WERI-Rb-1 (cell line): ENCODE measurements at regions not wholly inside any gene's neighbourhood (a gene's known extent, or its start where the extent isn't known, plus 50 kb on each side); places are given as distances from the start of the nearest gene placed in this dataset.

Source experiments
- DNase-seq: peaks from one replicate; pipeline ENCODE4 v3.0.0-alpha.2; 2020
- H3K27ac ChIP-seq: fragments of 250-450 bp; sonication (Bioruptor Pico); 2 replicates; pipeline ENCODE4 v1.5.1; 2020; ENCODE audit warnings: mild to moderate bottlenecking, moderate library complexity
- H3K27me3 ChIP-seq: fragments of 250-450 bp; sonication (Bioruptor Pico); 2 replicates; pipeline ENCODE4 v1.5.1; 2021; ENCODE audit warnings: mild to moderate bottlenecking, low read depth, moderate library complexity; ENCODE audit not compliant: insufficient read depth, severe bottlenecking
- H3K36me3 ChIP-seq: fragments of 250-450 bp; sonication (Bioruptor Pico); 2 replicates; pipeline ENCODE4 v1.5.1; 2020; ENCODE audit warnings: mild to moderate bottlenecking, moderate library complexity
- H3K4me3 ChIP-seq: 2 replicates; pipeline ENCODE4 v1.5.1; 2011; ENCODE audit warnings: low read depth, mild to moderate bottlenecking, control low read depth, low read length
- H3K9me3 ChIP-seq: fragments of 250-450 bp; sonication (Bioruptor Pico); 2 replicates; pipeline ENCODE4 v1.5.1; 2021; ENCODE audit warnings: mild to moderate bottlenecking, moderate library complexity; ENCODE audit not compliant: severe bottlenecking
- TF ChIP-seq, protein P1 (sequence below): IDR thresholded peaks from 2 replicates; pipeline ENCODE4 v1.5.1; 2011; ENCODE audit warnings: low read depth, mild to moderate bottlenecking, control low read depth, inconsistent platforms, low read length

DNA sequence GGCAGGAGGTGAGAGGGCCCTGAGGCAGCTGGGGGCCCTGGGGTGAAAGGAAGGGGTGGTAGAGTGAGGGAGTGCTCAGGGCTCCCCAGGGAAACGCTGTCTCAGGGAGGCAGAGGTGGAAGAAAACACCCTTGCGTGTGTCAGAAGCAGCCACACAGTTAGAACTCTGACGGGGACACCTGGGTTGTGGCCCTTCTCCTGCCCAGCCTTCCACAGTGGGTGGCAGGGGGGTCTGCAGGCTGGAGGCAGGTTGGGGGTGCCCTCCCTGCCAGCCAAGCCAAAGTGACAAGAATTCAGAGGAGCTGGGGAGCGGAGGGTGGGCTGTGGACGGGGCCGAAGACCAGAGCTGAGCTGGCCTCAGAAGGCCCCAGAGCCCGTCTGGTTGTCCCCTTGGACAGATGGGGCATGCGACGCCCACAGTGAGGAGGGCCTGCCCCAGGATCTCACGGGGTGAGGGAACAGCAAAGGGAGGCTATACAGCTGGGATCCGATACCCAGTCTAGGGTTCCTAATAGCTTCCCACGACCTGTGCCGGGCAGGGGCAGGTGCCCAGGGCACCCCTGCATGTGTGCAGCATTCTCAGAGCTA lies 105.2 kb upstream of the ADRA2C start:
- Histone ChIP-seq H3K9me3 (no peaks in the 10 kb centered on the region), H3K27me3 (no peaks in the 10 kb centered on the region), H3K36me3 (no peaks in the 10 kb centered on the region), H3K27ac (0 out of 2 replicates have a peak overlapping the region, but pooled peaks have one; percentile 18), H3K4me3 (no peak overlapping the region)
- TF ChIP-seq, protein P1, sequence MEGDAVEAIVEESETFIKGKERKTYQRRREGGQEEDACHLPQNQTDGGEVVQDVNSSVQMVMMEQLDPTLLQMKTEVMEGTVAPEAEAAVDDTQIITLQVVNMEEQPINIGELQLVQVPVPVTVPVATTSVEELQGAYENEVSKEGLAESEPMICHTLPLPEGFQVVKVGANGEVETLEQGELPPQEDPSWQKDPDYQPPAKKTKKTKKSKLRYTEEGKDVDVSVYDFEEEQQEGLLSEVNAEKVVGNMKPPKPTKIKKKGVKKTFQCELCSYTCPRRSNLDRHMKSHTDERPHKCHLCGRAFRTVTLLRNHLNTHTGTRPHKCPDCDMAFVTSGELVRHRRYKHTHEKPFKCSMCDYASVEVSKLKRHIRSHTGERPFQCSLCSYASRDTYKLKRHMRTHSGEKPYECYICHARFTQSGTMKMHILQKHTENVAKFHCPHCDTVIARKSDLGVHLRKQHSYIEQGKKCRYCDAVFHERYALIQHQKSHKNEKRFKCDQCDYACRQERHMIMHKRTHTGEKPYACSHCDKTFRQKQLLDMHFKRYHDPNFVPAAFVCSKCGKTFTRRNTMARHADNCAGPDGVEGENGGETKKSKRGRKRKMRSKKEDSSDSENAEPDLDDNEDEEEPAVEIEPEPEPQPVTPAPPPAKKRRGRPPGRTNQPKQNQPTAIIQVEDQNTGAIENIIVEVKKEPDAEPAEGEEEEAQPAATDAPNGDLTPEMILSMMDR, result no peak
- DNase-seq, result peak; percentile 57

DNA sequence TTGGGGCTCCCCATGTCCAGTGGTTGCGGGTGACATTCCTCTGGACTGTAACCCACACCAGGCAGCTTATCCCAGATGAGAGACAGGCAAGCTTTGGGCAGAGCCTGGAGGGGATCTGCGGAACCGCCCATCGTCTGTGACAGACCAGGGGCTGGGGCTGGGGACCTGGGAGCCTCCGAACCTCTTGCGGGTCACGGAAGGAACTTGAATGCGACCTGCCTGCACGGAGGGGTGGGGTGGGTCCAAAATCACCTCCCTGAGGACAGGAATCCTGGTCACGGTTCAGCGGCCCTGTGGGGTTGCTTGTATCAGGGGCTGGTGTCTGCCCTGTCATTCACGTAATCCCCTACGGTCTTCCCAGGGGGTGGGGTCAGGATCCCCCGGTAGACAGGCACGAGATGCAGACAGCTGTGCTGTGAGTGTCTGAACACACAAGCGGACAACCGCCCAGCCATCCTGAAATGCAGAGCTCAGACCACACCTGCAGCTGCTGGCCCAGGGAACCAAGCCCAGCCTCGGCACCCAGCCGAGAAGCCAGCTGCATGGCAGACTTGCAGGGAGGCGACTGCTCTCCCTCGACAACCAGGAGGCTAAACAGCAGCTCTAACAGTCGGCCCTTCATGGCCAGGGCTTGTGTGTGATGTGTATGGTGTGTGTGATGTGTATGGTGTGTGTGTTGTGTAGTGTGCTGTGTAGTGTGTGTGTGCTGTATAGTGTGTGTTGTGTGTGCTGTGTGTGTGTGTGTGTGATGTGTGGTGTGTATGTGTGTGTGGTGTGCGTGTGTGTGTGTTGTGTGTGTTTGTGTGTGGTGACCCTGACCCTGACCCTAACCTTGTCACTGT lies 105.9 kb upstream of the ADRA2C start:
- 0 out of 2 replicates have a peak overlapping the region, but pooled peaks have one; percentile 18 for H3K27ac ChIP-seq
- H3K4me3 ChIP-seq, result no peak overlapping the region
- TF ChIP-seq, protein P1, result no peak
- peak; percentile 75 for DNase-seq
- no peaks in the 10 kb centered on the region for H3K27me3 ChIP-seq
- no peaks in the 10 kb centered on the region for H3K9me3 ChIP-seq
- no peaks in the 10 kb centered on the region for H3K36me3 ChIP-seq

GRCh38 chr4:3659131-3659530 lies 107.1 kb upstream of the ADRA2C start:
- TF ChIP-seq, protein P1, result no peak
- H3K36me3 ChIP-seq, result no peaks in the 10 kb centered on the region
- DNase-seq, result no peak
- no peak overlapping the region for H3K27ac ChIP-seq
- H3K9me3 ChIP-seq, result no peaks in the 10 kb centered on the region
- H3K27me3 ChIP-seq, result no peaks in the 10 kb centered on the region
- H3K4me3 ChIP-seq, result no peak overlapping the region

GRCh38 chr4:3658530-3658913 lies 107.7 kb upstream of the ADRA2C start:
- H3K36me3 ChIP-seq, result no peaks in the 10 kb centered on the region
- H3K27ac ChIP-seq, result no peak overlapping the region
- H3K27me3 ChIP-seq, result no peaks in the 10 kb centered on the region
- no peak for DNase-seq
- TF ChIP-seq, protein P1, result no peak
- no peak overlapping the region for H3K4me3 ChIP-seq
- no peaks in the 10 kb centered on the region for H3K9me3 ChIP-seq

DNA sequence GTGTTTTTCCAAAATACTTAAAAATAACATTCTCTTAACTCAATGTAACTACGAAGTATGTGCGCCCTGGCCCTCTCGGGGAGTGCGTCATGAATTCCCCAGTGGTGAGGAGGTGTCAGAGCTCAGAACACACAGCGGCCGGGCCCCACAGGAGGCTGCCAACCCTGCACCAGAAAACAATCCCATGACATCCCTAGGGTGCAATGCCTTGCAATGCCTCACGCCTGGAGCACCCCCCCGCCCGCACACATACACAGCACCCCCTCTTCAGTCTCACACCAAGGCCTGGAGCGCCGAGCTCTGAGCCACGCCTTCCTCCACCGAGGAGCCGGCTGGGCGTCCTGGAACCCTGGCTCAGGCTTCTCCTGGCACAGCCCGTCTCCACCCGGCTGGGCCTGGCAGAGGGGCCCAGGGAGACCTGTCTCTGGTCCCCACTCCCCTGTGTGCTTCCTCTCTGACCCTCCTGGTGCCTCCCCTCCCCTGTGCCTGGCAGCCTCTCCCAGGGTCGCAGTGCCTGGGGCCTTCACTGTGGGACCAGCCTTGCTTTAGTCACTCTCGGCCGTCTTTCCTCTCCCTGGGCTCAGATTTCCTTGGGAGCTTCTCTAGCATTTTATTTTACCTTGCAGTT lies 108.2 kb upstream of the ADRA2C start:
- Histone ChIP-seq H3K4me3 (no peak overlapping the region), H3K27ac (no peak overlapping the region), H3K27me3 (no peaks in the 10 kb centered on the region), H3K9me3 (no peaks in the 10 kb centered on the region), H3K36me3 (no peaks in the 10 kb centered on the region)
- TF ChIP-seq, protein P1, result no peak
- no peak for DNase-seq
